Ishikawa (cell line): ENCODE measurements at regions not wholly inside any gene's neighbourhood (a gene's known extent, or its start where the extent isn't known, plus 50 kb on each side); places are given as distances from the start of the nearest gene placed in this dataset.

ENCODE experiments used
- CEBPB ChIP-seq: IDR thresholded peaks from 2 replicates; pipeline ENCODE4 v1.6.1; 2012
- CREB1 ChIP-seq: IDR thresholded peaks from 2 replicates; pipeline ENCODE4 v1.6.1; 2012; ENCODE audit warnings: low read depth
- EGR1 ChIP-seq: IDR thresholded peaks from 2 replicates; pipeline ENCODE4 v1.6.1; 2012
- EP300 ChIP-seq: IDR thresholded peaks from 2 replicates; pipeline ENCODE4 v1.6.1; 2012; ENCODE audit warnings: borderline replicate concordance
- FOXM1 ChIP-seq: IDR thresholded peaks from 2 replicates; pipeline ENCODE4 v1.6.1; 2012; ENCODE audit warnings: low read depth, borderline replicate concordance
- NFIC ChIP-seq: IDR thresholded peaks from 2 replicates; pipeline ENCODE4 v1.6.1; 2012
- RAD21 ChIP-seq: IDR thresholded peaks from 2 replicates; pipeline ENCODE4 v1.6.1; 2012; ENCODE audit warnings: low read depth
- TAF1 ChIP-seq: IDR thresholded peaks from 2 replicates; pipeline ENCODE4 v1.6.1; 2012; ENCODE audit warnings: low read depth, mild to moderate bottlenecking
- TCF12 ChIP-seq: IDR thresholded peaks from 2 replicates; pipeline ENCODE4 v1.6.1; 2012; ENCODE audit warnings: low read depth
- TEAD4 ChIP-seq: IDR thresholded peaks from 2 replicates; pipeline ENCODE4 v1.6.1; 2012
- USF1 ChIP-seq: IDR thresholded peaks from 2 replicates; pipeline ENCODE4 v1.6.1; 2012
- YY1 ChIP-seq: IDR thresholded peaks from 2 replicates; pipeline ENCODE4 v1.6.1; 2012; ENCODE audit warnings: low read depth

- TF ChIP-seq YY1 (no peak), FOXM1 (no peak), TAF1 (no peak), EGR1 (no peak), EP300 (no peak), TCF12 (no peak), CEBPB (no peak), CREB1 (no peak), RAD21 (no peak), NFIC (no peak), USF1 (no peak), TEAD4 (no peak)
Observed at GRCh38 chr12:90823859-90824258, 131.1 kb downstream of the CCER1 start.
